ENCODE measurements at regions not wholly inside any gene's neighbourhood (a gene's known extent, or its start where the extent isn't known, plus 50 kb on each side); places are given as distances from the start of the nearest gene placed in this dataset.
"Not testable (repeated sequence)": the region's sequence is repeated elsewhere in the genome, so short reads cannot be mapped to it uniquely, and the experiment has no call there.

- Histone ChIP-seq H3K9me2 (ENCODE audit: insufficient read depth) (no peaks in the 10 kb centered on the region), H3F3A (ENCODE audit: insufficient read depth) (no peaks in the 10 kb centered on the region), H3K9ac (no peak overlapping the region), H3K4me2 (ENCODE audit: unreplicated experiment) (no peak overlapping the region), H2AFZ (no peak overlapping the region), H4K20me1 (ENCODE audit: insufficient read depth) (no peaks in the 10 kb centered on the region), H3K9me3 (ENCODE audit: low read depth) (no peaks in the 10 kb centered on the region), H3K36me3 (ENCODE audit: low read depth) (no peaks in the 10 kb centered on the region), H3K27me3 (replicated peaks; ENCODE audit: insufficient read depth) (no peaks in the 10 kb centered on the region), H3K4me3 (no peak overlapping the region), H3K4me1 (ENCODE audit: insufficient read depth) (0 out of 2 replicates have a peak, but pooled peaks cover 5% of the 10 kb centered on the region), H3K79me2 (ENCODE audit: insufficient read depth) (no peaks in the 10 kb centered on the region), H3K27ac (no peak overlapping the region)
- no peak for TF ChIP-seq EZH2 (IDR thresholded peaks at IDR 0.05; ENCODE audit: insufficient read depth, poor library complexity, severe bottlenecking)
- no peak for TF ChIP-seq EZH2phosphoT487 (IDR thresholded peaks at IDR 0.05; ENCODE audit: insufficient read depth, low read depth)
- 64 to 67% methylated on average over 3 of the region's 3 CpGs for WGBS, 2 experiments (ENCODE audit: low coverage in 1 of 2, low lambda C conversion rate in 2 of 2, missing lambda C conversion rate in 2 of 2)
- in situ Hi-C loops (cut with MboI): no loop called here
- no peak for DNase-seq
Measured at GRCh38 chr6:156587751-156588301, 189.4 kb upstream of the ARID1B start.

- Histone ChIP-seq H3K4me1 (ENCODE audit: insufficient read depth) (0 out of 2 replicates have a peak, but pooled peaks cover 5% of the 10 kb centered on the region), H4K20me1 (ENCODE audit: insufficient read depth) (no peaks in the 10 kb centered on the region), H3K4me3 (no peak overlapping the region), H3K27ac (no peak overlapping the region), H3K27me3 (replicated peaks; ENCODE audit: insufficient read depth) (no peaks in the 10 kb centered on the region), H3K79me2 (ENCODE audit: insufficient read depth) (no peaks in the 10 kb centered on the region), H2AFZ (no peak overlapping the region), H3F3A (ENCODE audit: insufficient read depth) (no peaks in the 10 kb centered on the region), H3K36me3 (ENCODE audit: low read depth) (no peaks in the 10 kb centered on the region), H3K9ac (no peak overlapping the region), H3K9me3 (ENCODE audit: low read depth) (no peaks in the 10 kb centered on the region), H3K4me2 (ENCODE audit: unreplicated experiment) (no peak overlapping the region), H3K9me2 (ENCODE audit: insufficient read depth) (no peaks in the 10 kb centered on the region)
- in situ Hi-C loops (cut with MboI): no loop called here
- no peak for DNase-seq
- TF ChIP-seq EZH2phosphoT487 (IDR thresholded peaks at IDR 0.05; ENCODE audit: insufficient read depth, low read depth) (no peak), EZH2 (IDR thresholded peaks at IDR 0.05; ENCODE audit: insufficient read depth, poor library complexity, severe bottlenecking) (no peak)
Measured at GRCh38 chr6:156587071-156587470, 190.1 kb upstream of the ARID1B start.

GRCh38 chr6:156585859-156586258 lies 191.3 kb upstream of the ARID1B start:
- no peak overlapping the region for H3K4me3 ChIP-seq
- H3K4me1 ChIP-seq (ENCODE audit: insufficient read depth): 0 out of 2 replicates have a peak, but pooled peaks cover 5% of the 10 kb centered on the region
- H4K20me1 ChIP-seq (ENCODE audit: insufficient read depth): no peaks in the 10 kb centered on the region
- no peak overlapping the region for H3K4me2 ChIP-seq (ENCODE audit: unreplicated experiment)
- no peak overlapping the region for H3K27ac ChIP-seq
- H3K79me2 ChIP-seq (ENCODE audit: insufficient read depth): no peaks in the 10 kb centered on the region
- in situ Hi-C loops (cut with MboI): no loop called here
- no peaks in the 10 kb centered on the region for H3K27me3 ChIP-seq (replicated peaks; ENCODE audit: insufficient read depth)
- no peak overlapping the region for H3K9ac ChIP-seq
- no peaks in the 10 kb centered on the region for H3K9me3 ChIP-seq (ENCODE audit: low read depth)
- DNase-seq: no peak
- H3F3A ChIP-seq (ENCODE audit: insufficient read depth): no peaks in the 10 kb centered on the region
- no peak overlapping the region for H2AFZ ChIP-seq
- no peak for TF ChIP-seq EZH2 (IDR thresholded peaks at IDR 0.05; ENCODE audit: insufficient read depth, poor library complexity, severe bottlenecking)
- no peak for TF ChIP-seq EZH2phosphoT487 (IDR thresholded peaks at IDR 0.05; ENCODE audit: insufficient read depth, low read depth)
- 47 to 52% methylated on average over 3 of the region's 3 CpGs for WGBS, 2 experiments (ENCODE audit: low coverage in 1 of 2, low lambda C conversion rate in 2 of 2, missing lambda C conversion rate in 2 of 2)
- H3K9me2 ChIP-seq (ENCODE audit: insufficient read depth): no peaks in the 10 kb centered on the region
- no peaks in the 10 kb centered on the region for H3K36me3 ChIP-seq (ENCODE audit: low read depth)

- H3K4me1 ChIP-seq (ENCODE audit: insufficient read depth); H3K27ac ChIP-seq; in situ Hi-C loops (cut with MboI); H3F3A ChIP-seq (ENCODE audit: insufficient read depth); DNase-seq; H3K4me3 ChIP-seq; H3K9me2 ChIP-seq (ENCODE audit: insufficient read depth); H3K4me2 ChIP-seq (ENCODE audit: unreplicated experiment); H3K9me3 ChIP-seq (ENCODE audit: low read depth); H3K79me2 ChIP-seq (ENCODE audit: insufficient read depth); H2AFZ ChIP-seq; H3K9ac ChIP-seq; H4K20me1 ChIP-seq (ENCODE audit: insufficient read depth); H3K36me3 ChIP-seq (ENCODE audit: low read depth); H3K27me3 ChIP-seq (replicated peaks; ENCODE audit: insufficient read depth): not testable (repeated sequence)
- 30 to 38% methylated on average over 4 of the region's 4 CpGs for WGBS, 2 experiments (ENCODE audit: low coverage in 1 of 2, low lambda C conversion rate in 2 of 2, missing lambda C conversion rate in 2 of 2)
Measured at GRCh38 chr6:156584121-156584520, 193.1 kb upstream of the ARID1B start.

- no peak overlapping the region for H3K27ac ChIP-seq
- in situ Hi-C loops (cut with MboI): no loop called here
- H2AFZ ChIP-seq: no peak overlapping the region
- H3K9me3 ChIP-seq (ENCODE audit: low read depth): no peaks in the 10 kb centered on the region
- no peak for DNase-seq
- no peaks in the 10 kb centered on the region for H4K20me1 ChIP-seq (ENCODE audit: insufficient read depth)
- no peaks in the 10 kb centered on the region for H3K36me3 ChIP-seq (ENCODE audit: low read depth)
- TF ChIP-seq EZH2phosphoT487 (IDR thresholded peaks at IDR 0.05; ENCODE audit: insufficient read depth, low read depth) (no peak), EZH2 (IDR thresholded peaks at IDR 0.05; ENCODE audit: insufficient read depth, poor library complexity, severe bottlenecking) (no peak)
- H3K9ac ChIP-seq: no peak overlapping the region
- H3K79me2 ChIP-seq (ENCODE audit: insufficient read depth): no peaks in the 10 kb centered on the region
- no peaks in the 10 kb centered on the region for H3K27me3 ChIP-seq (replicated peaks; ENCODE audit: insufficient read depth)
- no peaks in the 10 kb centered on the region for H3K9me2 ChIP-seq (ENCODE audit: insufficient read depth)
- 46 to 52% methylated on average over 6 of the region's 6 CpGs for WGBS, 2 experiments (ENCODE audit: low coverage in 1 of 2, low lambda C conversion rate in 2 of 2, missing lambda C conversion rate in 2 of 2)
- no peaks in the 10 kb centered on the region for H3K4me1 ChIP-seq (ENCODE audit: insufficient read depth)
- H3F3A ChIP-seq (ENCODE audit: insufficient read depth): no peaks in the 10 kb centered on the region
- H3K4me2 ChIP-seq (ENCODE audit: unreplicated experiment): no peak overlapping the region
- no peak overlapping the region for H3K4me3 ChIP-seq
Measured at GRCh38 chr6:156583083-156583482, 194.1 kb upstream of the ARID1B start.

Data from GM23248 (cell line).